DOHH2 (cell line): ENCODE measurements at regions not wholly inside any gene's neighbourhood (a gene's known extent, or its start where the extent isn't known, plus 50 kb on each side); places are given as distances from the start of the nearest gene placed in this dataset.

ENCODE experiments used
- H3F3A ChIP-seq: fragments of 200-600 bp; sonication (generic), shearing (Covaris generic); 2 replicates; pipeline ENCODE4 v1.6.0; 2016; ENCODE audit warnings: antibody characterized with exemption, mild to moderate bottlenecking; ENCODE audit not compliant: control insufficient read depth, insufficient read depth
- H3K27ac ChIP-seq: fragments of 200-600 bp; sonication (generic); 2 replicates; pipeline ENCODE4 v1.5.1; 2014; ENCODE audit warnings: low read depth, mild to moderate bottlenecking, low read length, moderate library complexity
- H3K27me3 ChIP-seq: fragments of 200-600 bp; sonication (generic); 2 replicates; pipeline ENCODE4 v1.6.1; 2014; ENCODE audit warnings: mild to moderate bottlenecking, low read length, mixed read lengths; ENCODE audit not compliant: control insufficient read depth
- H3K36me3 ChIP-seq: fragments of 200-600 bp; sonication (generic); 2 replicates; pipeline ENCODE4 v1.6.1; 2014; ENCODE audit warnings: mild to moderate bottlenecking, low read length, moderate library complexity, mixed read lengths; ENCODE audit not compliant: control insufficient read depth
- H3K4me1 ChIP-seq: fragments of 200-600 bp; sonication (generic); 2 replicates; pipeline ENCODE4 v1.6.1; 2014; ENCODE audit warnings: mild to moderate bottlenecking, low read length, mixed read lengths; ENCODE audit not compliant: control insufficient read depth
- H3K4me2 ChIP-seq: fragments of 200-600 bp; sonication (generic); 2 replicates; pipeline ENCODE4 v1.6.0; 2014; ENCODE audit warnings: mild to moderate bottlenecking, low read length, moderate library complexity
- H3K4me3 ChIP-seq: fragments of 200-600 bp; sonication (generic); 2 replicates; pipeline ENCODE4 v1.5.1; 2014; ENCODE audit warnings: mild to moderate bottlenecking, low read length, mixed read lengths
- H3K79me2 ChIP-seq: fragments of 200-600 bp; sonication (generic); 2 replicates; pipeline ENCODE4 v1.6.1; 2014; ENCODE audit warnings: mild to moderate bottlenecking, low read length, mixed read lengths; ENCODE audit not compliant: control insufficient read depth
- H3K9me2 ChIP-seq: fragments of 200-600 bp; sonication (generic); replicated peaks from 2 replicates; pipeline ENCODE4 v1.6.1; 2014; ENCODE audit warnings: mild to moderate bottlenecking, low read length, mixed read lengths; ENCODE audit not compliant: control insufficient read depth
- H3K9me3 ChIP-seq: fragments of 200-600 bp; sonication (generic); 2 replicates; pipeline ENCODE4 v1.6.1; 2014; ENCODE audit warnings: antibody characterized with exemption, low read length, mixed read lengths; ENCODE audit not compliant: control insufficient read depth, insufficient read depth
- H4K20me1 ChIP-seq: fragments of 200-600 bp; sonication (generic); 2 replicates; pipeline ENCODE4 v1.6.0; 2014; ENCODE audit warnings: low read depth, mild to moderate bottlenecking, antibody characterized with exemption, low read length, moderate library complexity; ENCODE audit not compliant: control insufficient read depth, insufficient read depth
- CTCF ChIP-seq: fragments of 200-600 bp; sonication (generic); IDR thresholded peaks from one replicate; pipeline ENCODE4 v1.5.1; 2014; ENCODE audit warnings: antibody characterized with exemption, mild to moderate bottlenecking, low read depth, low read length; ENCODE audit not compliant: poor library complexity, severe bottlenecking
- EZH2phosphoT487 ChIP-seq: fragments of 200-600 bp; sonication (generic); IDR thresholded peaks from 2 replicates; pipeline ENCODE4 v1.6.1; 2017; ENCODE audit warnings: borderline replicate concordance, mild to moderate bottlenecking, antibody characterized with exemption, low read length, moderate library complexity, mixed read lengths

GRCh38 chr5:63483338-63483737 is 478.9 kb downstream of the HTR1A start:
- Histone ChIP-seq H3K36me3 (no peaks in the 10 kb centered on the region), H3K9me3 (no peaks in the 10 kb centered on the region), H3K4me1 (no peaks in the 10 kb centered on the region), H3K27ac (no peak overlapping the region), H3K79me2 (no peaks in the 10 kb centered on the region), H3F3A (no peaks in the 10 kb centered on the region), H4K20me1 (no peaks in the 10 kb centered on the region), H3K4me2 (no peak overlapping the region), H3K27me3 (no peaks in the 10 kb centered on the region), H3K9me2 (no peaks in the 10 kb centered on the region), H3K4me3 (no peak overlapping the region)
- TF ChIP-seq CTCF (no peak), EZH2phosphoT487 (no peak)

GRCh38 chr5:63473335-63473967 is 488.8 kb downstream of the HTR1A start:
- TF ChIP-seq EZH2phosphoT487 (no peak), CTCF (no peak)
- no peaks in the 10 kb centered on the region for H3K27me3 ChIP-seq
- H3K4me1 ChIP-seq: no peaks in the 10 kb centered on the region
- no peaks in the 10 kb centered on the region for H3K79me2 ChIP-seq
- H3F3A ChIP-seq: no peaks in the 10 kb centered on the region
- no peaks in the 10 kb centered on the region for H3K9me3 ChIP-seq
- H3K27ac ChIP-seq: no peak overlapping the region
- H3K9me2 ChIP-seq: no peaks in the 10 kb centered on the region
- H3K4me3 ChIP-seq: no peak overlapping the region
- H4K20me1 ChIP-seq: no peaks in the 10 kb centered on the region
- H3K36me3 ChIP-seq: no peaks in the 10 kb centered on the region
- H3K4me2 ChIP-seq: no peak overlapping the region

GRCh38 chr5:63456279-63456678 is 506.0 kb downstream of the HTR1A start:
- Histone ChIP-seq H3F3A (no peaks in the 10 kb centered on the region), H3K27me3 (no peaks in the 10 kb centered on the region), H3K4me2 (no peak overlapping the region), H3K36me3 (no peaks in the 10 kb centered on the region), H4K20me1 (no peaks in the 10 kb centered on the region), H3K4me3 (no peak overlapping the region), H3K9me2 (no peaks in the 10 kb centered on the region), H3K9me3 (no peaks in the 10 kb centered on the region), H3K79me2 (no peaks in the 10 kb centered on the region), H3K27ac (no peak overlapping the region), H3K4me1 (no peaks in the 10 kb centered on the region)
- TF ChIP-seq CTCF: no peak
- no peak for TF ChIP-seq EZH2phosphoT487
